GM18867 (cell line): ENCODE measurements at regions not wholly inside any gene's neighbourhood (a gene's known extent, or its start where the extent isn't known, plus 50 kb on each side); places are given as distances from the start of the nearest gene placed in this dataset.
"Not testable (repeated sequence)": the region's sequence is repeated elsewhere in the genome, so short reads cannot be mapped to it uniquely, and the experiment has no call there.

Source experiments
- ATAC-seq: cut with Tn5 transposase; IDR thresholded peaks from one replicate; pipeline ENCODE4 v1.9.1; 2021; ENCODE audit warnings: mild to moderate bottlenecking, moderate library complexity; ENCODE audit not compliant: unreplicated experiment

- no peak for ATAC-seq
These were observed 705.9 kb upstream of the ZNF804A start for GRCh38 chr2:183892315-183892941.

- ATAC-seq: no peak
These were observed 699.7 kb upstream of the ZNF804A start for GRCh38 chr2:183898641-183899040.

- no peak for ATAC-seq
These were observed 696.4 kb upstream of the ZNF804A start for GRCh38 chr2:183901931-183902330.

GRCh38 chr2:183903026-183903425 lies 695.3 kb upstream of the ZNF804A start:
- ATAC-seq: no peak

- ATAC-seq: not testable (repeated sequence)
These were observed 682.3 kb upstream of the ZNF804A start for GRCh38 chr2:183916041-183916440.

GRCh38 chr2:183919167-183919566 lies 679.2 kb upstream of the ZNF804A start:
- no peak for ATAC-seq

- ATAC-seq: no peak
These were observed 678.4 kb upstream of the ZNF804A start for GRCh38 chr2:183919926-183920325.

- no peak for ATAC-seq
These were observed 673.0 kb upstream of the ZNF804A start for GRCh38 chr2:183925281-183925680.

- no peak for ATAC-seq
These were observed 671.9 kb upstream of the ZNF804A start for GRCh38 chr2:183926433-183926832.

- ATAC-seq: no peak
These were observed 670.7 kb upstream of the ZNF804A start for GRCh38 chr2:183927406-183928325.

GRCh38 chr2:183935005-183935404 lies 663.3 kb upstream of the ZNF804A start:
- ATAC-seq: no peak

- no peak for ATAC-seq
These were observed 661.1 kb upstream of the ZNF804A start for GRCh38 chr2:183937220-183937619.

GRCh38 chr2:183946193-183946592 lies 652.1 kb upstream of the ZNF804A start:
- no peak for ATAC-seq

- ATAC-seq: no peak
These were observed 649.5 kb upstream of the ZNF804A start for GRCh38 chr2:183948861-183949260.

- no peak for ATAC-seq
These were observed 647.7 kb upstream of the ZNF804A start for GRCh38 chr2:183950673-183951072.

- ATAC-seq: no peak
These were observed 646.7 kb upstream of the ZNF804A start for GRCh38 chr2:183951630-183952029.

- no peak for ATAC-seq
These were observed 645.6 kb upstream of the ZNF804A start for GRCh38 chr2:183952741-183953140.

- ATAC-seq: no peak
These were observed 634.7 kb upstream of the ZNF804A start for GRCh38 chr2:183963609-183964008.

GRCh38 chr2:183964565-183964964 lies 633.8 kb upstream of the ZNF804A start:
- no peak for ATAC-seq

GRCh38 chr2:183967756-183968155 lies 630.6 kb upstream of the ZNF804A start:
- peak; percentile 85 for ATAC-seq

GRCh38 chr2:183975676-183976075 lies 622.7 kb upstream of the ZNF804A start:
- not testable (repeated sequence) for ATAC-seq

- no peak for ATAC-seq
These were observed 613.5 kb upstream of the ZNF804A start for GRCh38 chr2:183984871-183985270.
